GM19438 (cell line): ENCODE measurements at regions not wholly inside any gene's neighbourhood (a gene's known extent, or its start where the extent isn't known, plus 50 kb on each side); places are given as distances from the start of the nearest gene placed in this dataset.
"Not testable (repeated sequence)": the region's sequence is repeated elsewhere in the genome, so short reads cannot be mapped to it uniquely, and the experiment has no call there.

ENCODE experiments used
- ATAC-seq: cut with Tn5 transposase; IDR thresholded peaks from one replicate; pipeline ENCODE4 v1.9.1; 2021; ENCODE audit warnings: low read depth; ENCODE audit not compliant: unreplicated experiment

DNA sequence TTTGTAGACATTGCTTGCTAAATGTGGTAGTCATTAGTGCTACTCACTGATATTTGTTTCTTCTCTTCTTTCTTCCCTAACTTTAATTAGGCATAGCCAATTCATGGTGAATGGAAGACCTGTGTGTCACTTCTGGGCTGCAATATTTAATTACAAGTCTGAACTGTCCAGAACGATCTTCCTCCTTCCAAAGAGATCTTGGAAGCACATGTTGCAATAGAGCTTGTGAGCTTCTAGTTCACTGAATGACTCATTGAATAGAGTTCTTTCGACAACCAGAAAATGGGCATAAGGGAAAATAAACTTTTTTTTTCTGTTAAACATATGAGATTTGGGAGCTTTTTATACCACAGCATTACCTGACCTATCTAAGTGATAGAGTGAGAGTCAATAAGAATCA is 1264.6 kb downstream of the PCDH9 start:
- ATAC-seq: no peak

DNA sequence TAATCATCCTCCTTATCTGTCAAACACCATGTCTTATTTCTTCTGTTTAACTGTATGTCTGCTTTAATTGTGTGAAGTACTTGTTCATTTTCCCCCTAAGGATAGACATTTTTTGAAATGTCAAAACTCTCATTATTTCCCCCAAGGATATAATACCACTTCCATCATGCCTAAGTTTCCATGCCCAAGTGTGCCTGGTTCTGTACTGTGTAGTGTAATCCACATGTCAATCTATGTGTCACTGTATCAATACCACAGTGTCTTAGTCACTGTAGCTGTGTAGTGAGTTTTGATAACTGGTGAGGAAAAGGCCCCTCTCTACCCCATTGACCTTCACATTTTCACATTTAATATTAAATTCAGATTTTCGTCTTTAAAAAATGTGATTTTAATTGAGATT is 1265.5 kb downstream of the PCDH9 start:
- ATAC-seq: no peak

DNA sequence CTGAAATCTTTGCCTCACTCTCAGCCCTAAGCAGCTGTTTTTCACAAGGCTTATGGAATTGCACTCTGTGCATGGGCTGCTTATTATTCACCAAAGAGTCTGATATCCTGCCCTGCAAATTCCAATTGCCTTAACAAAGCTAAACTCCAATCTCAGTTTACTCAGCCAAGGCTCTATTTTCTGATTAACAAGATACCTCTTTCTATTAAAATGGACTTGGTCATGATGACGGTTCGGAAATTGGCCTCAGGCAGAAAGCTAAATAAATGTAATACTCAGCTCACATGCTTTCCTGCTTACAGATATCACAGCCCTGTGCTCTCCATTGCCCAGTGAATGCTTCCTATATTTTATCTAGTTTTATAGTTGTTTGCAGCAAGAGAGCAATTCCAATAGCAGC is 1270.8 kb downstream of the PCDH9 start:
- no peak for ATAC-seq

DNA sequence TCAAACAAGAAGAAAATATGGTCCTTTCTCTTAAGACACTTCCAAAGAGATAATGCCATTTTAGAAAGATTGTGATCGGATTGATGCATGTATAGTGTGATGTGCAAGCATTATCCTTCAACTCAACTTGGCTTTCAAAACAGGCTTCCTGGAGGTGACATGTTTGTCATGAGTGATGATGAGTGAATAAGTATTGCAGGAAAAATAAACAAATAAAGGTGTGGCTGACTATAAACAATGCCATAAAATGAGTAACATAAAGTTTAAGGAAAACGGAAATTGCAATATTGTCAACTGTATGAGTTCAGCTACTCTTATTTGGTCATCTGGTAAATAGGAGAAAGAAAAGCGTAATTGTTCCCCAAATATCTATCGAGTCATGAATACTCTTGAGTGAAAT is 1283.7 kb downstream of the PCDH9 start:
- no peak for ATAC-seq

DNA sequence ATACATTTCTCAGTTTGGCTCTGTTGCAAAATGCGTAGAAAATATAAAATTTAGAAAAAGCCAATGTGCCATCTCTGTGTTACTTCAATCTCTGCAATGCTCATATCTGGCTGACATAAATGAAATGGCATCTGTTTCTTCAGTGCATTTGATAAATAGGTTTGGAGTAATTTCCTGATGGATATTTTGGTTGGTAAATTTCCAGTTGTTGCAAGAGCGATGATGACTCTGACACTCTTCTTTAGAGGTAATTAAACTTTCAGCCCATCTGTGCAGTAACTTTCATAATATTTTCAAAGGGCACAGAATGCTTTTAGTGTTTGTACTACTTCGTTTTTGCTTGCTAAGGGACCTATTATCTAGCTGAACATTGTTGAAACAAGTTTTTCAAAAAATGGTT is 1286.4 kb downstream of the PCDH9 start:
- ATAC-seq: no peak

DNA sequence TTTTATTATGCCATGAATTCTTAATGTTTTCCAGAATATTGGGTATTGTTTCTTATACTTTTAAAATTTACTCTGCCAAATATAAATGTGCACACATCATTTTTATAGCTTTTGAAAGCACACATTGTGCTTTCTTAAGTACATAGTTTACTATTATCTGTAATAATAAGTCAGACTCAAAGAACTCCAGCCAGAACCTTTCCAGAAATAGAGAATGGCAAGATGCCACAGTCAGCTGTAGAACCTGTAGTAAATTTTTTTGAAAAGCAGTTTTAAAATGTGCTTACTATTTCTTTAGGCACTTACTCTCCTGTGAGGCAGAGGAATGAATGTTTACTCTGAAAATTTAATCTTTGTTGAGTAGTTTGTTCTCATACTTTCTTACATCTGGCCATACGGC is 1287.1 kb downstream of the PCDH9 start:
- ATAC-seq: no peak

DNA sequence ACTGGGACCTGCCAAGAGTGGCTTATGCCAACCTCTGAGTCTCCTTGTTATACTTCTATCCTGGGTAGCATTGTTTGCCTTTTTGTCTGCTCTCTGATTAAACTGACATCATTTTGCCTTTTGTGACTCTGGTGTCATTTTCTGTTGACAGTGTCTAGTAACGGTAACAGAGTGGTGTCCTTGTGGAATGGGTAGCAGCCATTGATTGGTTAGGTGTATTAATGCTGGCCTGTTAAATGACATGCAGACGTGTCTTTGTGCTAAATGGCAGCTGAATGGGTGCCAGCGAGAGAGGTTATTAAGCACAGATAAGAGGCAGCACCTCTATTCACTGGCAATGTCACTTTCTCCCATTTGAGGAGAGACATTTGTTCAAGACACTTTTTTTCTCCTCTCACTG is 1289.4 kb downstream of the PCDH9 start:
- ATAC-seq: no peak

DNA sequence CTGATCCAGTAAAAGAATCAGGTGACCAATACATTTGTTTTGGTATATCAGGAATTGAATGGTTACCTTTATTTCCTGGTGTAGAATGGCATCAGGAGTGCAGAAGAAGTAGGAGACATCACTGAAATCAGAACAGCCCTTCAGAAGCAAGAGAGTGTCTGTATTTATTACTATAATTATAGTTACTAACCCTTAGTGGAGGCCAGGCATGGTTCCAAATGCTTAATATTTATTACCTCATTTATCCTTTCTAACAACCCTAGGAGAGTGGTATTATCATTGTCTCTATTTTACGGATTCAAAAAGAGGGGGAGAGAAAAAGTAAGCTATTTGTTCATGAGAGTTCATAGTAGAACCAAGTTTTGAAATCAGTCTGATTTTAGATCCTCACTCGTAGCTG is 1292.9 kb downstream of the PCDH9 start:
- no peak for ATAC-seq

DNA sequence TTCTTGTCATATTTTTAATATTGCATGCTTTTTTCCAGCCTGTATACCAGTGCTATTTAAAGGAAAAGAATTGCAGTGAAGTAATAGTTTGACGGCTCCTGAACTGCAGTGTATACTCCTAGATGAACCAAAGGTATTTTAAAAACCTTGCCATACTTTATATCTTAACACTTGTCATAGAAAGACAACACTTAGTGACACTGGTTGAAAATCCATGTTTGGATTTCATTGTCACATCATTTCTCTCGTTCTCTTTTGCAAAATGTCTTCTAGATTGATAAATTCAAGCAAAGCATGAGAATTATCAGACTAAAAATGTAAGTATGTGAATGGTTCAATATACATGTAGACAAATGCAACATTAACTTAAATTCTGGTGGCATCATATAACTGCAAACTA is 1293.9 kb downstream of the PCDH9 start:
- ATAC-seq: no peak

DNA sequence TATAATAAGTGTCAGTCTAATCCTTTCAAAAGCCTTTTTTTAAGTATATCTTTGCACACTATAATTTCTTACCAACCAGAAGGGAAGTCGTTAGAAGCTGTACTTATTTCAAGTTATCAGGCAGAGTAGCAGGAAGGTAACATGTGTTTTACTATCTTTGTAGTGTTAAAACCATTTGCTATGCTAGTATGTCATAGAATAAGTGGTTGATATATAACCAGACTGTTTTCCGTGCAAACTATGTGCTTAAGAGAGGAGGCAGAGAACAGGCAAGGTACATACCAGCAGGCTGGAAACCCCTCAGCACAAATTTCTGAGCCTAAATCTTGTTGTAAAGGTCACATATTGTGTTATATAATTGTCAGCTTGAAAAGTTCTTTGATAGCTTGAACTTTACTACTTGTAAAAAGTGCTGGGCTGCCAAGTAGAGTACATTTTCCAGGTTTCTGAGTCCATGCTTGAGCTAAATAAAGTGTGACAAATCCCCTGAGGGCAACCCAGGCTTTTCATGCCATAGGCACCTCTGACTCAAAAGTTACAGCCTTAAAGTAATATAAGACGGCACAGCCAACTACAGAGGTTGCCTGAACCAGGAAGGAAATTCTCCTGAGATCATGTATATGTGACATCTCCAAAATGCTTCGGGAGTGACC is 1297.4 kb downstream of the PCDH9 start:
- ATAC-seq: no peak

DNA sequence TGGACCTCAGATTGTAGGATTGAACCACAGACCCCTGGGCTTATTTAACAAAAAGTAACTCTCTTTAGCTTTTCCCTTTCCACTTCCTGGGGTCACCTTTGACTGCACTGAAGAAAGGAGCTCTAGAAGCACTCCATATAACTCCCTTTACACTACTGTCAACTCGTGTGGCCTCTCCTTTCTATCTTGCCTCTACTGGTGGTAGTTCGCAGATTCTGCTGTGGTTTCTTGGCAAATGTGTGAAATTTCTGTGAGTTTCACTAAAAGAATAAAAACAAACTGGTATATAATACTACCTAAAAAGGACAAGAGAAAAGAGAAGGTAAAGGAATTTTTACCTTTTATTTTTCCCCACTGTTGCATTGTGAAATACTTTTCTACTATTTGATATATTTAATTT is 1298.1 kb downstream of the PCDH9 start:
- no peak for ATAC-seq

DNA sequence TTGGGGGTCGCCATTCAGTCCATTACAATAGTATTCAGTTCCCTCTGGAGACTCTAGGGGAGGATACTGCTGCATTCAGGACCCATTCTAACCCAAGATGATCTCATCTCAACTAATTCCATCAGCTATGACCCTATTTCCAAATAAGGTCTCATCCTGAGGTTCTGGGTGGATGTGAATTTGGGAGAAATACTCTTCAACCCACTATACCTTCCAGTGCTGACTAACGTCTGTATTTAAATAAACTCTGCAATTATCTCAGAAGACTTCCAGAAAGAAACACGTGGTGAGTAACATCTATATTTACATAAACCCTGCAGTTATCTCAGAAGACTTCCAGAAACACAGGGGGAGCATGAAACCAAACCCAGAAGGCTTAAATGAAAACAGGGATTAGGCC is 1300.7 kb downstream of the PCDH9 start:
- no peak for ATAC-seq

DNA sequence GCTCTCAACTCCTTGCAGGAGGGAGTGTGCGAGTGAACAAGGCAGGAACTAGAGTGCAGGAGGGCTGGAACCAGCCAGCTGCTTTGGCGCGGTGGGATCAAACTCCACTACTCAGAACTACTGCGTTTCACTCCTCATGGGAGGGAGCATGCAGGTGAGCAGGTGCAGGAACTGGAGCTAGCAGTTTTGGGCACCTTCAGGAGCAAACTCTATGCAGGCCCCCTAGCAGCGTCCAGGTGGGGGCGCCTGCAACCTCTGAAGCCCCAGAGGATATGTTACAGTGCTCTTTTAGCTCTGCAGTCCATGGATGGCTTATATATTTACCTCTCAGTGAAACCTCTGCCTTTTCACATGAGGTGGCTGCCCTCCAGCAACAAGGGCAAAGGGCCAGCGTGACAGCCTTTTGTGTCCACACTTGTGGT is 1303.4 kb downstream of the PCDH9 start:
- ATAC-seq: peak; percentile 81

DNA sequence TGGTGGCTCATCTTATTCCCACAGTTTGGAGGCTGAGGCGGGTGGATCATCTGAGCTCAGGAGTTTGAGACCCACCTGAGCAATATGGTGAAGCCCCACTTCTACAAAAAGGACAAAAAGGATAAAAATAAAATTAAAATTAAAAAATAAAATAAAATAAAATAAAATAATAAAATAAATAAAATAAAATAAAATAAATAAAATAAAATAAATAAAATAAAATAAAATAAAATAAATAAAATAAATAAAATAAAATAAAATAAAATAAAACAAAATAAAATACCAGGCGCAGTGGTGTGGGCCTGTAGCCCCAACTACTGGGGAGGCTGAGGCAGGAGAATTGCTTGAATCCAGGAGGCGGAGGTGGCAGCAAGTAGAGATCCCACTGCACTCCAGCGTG is 1307.3 kb downstream of the PCDH9 start:
- not testable (repeated sequence) for ATAC-seq

DNA sequence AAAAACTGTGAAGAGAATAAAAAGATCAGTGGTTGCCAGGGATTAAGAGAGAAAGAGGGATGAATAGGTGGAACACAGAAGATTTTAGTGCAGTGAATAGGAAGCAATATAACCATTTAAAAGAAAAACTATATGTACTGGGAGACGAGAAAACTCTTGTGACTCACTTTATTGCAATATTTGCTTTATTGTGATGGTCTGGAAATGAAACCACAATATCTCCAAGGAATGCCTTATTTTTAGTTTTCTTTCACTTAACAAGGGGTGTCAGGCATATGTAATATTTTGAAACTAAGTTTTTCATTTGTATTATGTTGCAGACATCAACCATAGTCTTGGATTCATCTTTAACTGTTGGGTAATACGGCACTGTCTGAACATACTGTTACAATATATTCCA is 1308.2 kb downstream of the PCDH9 start:
- ATAC-seq: no peak

DNA sequence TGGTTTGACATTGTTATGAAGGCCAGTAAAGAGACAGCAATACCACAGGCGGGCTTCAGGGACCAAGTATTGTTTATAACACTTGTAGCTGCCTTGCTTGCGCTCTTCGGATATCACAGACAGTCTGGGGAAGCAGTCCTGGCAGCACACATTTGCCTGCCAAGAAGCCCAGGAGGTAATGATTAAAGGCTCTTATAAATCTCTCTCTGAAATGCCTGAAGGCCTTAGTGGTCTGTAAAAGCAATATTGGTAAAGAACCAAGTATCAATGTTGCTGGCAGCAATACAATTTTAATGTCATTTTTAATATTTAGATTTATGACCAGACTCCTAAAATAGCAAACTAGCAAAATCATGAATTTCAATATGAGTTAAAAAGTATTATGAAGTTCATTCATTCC is 1312.4 kb downstream of the PCDH9 start:
- no peak for ATAC-seq

DNA sequence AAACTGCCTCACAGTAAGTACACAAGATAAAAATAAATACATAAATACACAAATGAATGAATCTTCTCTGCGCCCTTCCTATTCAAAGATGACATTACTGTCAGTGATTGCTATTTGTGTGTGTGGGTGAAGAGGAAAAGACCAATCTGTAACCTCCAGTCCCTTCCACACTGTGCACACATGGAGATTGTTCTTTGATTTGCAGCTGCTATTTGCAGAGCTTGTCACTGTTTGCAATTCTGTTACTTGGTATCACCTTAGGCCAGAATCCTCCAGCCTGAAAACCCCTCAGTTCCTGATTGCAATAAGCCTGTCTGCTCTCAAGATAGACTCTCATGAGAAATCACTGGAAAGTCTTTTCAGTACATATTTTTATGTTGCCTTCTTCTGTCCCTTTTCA is 1314.9 kb downstream of the PCDH9 start:
- no peak for ATAC-seq

DNA sequence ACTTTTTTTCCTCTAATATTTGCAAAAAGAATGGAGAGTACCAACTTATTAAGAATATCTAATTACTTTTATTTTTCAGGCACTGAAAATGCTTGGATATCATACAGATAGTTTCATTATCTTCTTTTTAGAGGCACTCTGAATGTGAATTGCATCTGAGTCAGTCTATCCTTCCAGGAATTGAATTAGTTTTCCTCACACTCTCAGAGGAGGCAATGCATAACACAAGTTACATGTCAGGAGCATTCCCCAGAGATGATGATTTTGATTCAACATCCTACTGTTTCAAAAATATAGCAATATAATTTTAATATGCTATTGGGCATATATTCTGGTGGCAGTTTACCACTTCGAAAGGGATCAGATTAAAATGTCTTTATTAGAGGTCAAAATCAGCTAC is 1315.4 kb downstream of the PCDH9 start:
- no peak for ATAC-seq

DNA sequence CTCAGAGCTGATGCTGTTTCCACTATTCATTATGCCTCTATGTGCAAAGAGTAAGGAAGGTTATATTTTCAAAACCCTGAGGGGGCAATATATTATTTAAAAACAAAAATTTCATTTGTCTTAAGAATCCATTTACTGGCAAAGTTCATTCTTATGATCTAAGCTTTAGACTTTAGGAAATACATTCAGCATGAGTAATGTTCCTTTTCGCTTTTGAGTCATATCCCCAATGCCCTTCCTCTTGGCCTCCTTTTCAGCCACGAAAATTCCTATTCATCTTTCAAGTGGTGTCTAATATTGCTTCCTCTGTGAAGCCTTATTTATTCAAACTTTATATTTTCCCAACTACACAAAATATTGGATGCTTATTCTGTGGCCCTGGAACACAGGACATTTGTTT is 1317.0 kb downstream of the PCDH9 start:
- no peak for ATAC-seq

DNA sequence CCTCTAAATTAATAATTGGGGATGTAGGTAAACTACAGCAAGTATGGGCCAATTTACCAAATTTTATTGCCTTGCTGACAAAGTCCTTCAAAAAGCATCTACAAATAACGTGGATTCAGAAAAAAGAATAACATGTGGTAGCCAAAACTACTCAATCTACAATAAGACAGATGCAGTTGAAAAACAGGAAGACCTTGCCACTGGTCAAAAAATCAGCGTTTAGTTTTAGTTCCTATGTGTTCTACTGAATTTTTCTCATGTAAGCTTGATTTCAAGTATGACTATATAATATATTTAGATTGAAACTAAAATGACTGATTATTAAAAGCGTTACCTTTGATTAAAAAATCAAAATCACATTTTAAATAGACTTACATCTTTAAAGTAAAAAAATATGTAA is 1317.6 kb downstream of the PCDH9 start:
- ATAC-seq: no peak

DNA sequence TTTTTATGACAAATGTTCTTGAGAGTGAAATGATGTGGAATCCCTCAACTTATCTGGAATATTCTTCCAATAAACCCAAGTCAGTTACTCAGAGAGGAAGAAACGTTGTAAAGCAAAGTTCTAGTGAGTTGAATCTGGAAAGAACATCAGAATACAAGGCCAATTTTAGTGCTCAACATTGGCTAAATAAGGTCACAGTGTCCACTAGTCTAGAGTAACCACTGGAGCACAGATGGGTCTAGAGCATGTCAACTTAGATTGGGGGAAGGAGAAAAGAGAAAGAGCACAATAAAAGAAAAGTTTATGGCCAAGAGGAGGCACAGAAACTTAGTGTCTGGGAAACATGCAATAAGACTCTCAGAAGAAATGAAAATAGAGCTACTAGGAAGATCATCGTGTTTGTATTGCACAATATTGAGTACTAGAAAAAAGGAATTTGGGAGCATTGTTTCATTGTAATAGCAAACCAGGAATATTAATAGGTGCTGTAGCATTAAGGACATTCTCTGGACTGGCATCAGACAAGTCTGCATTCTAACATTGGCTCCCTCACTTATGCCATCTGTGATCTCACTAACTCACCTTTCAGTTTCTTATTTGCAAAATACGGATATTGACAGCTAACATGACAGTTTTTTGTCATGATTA is 1318.5 kb downstream of the PCDH9 start:
- ATAC-seq: no peak

DNA sequence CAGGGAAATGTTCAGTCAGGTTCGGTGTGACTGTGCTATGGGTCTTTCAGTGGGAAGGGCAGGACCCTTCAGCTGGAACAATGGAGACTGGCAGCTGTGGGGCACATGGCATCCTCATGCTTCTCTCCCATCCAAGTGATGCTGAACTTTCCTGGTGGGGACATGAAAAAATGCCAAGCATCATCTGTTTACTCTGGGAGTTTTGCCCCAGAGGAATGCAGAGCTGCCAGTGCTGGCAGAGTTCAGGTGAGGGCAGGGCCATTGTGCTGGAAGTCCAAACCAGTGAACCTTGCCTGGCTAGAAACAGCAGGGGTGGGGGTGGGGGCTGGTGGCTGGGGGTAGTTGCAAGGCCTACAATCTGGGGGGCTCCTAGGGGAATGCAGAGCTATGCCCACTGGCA is 1320.6 kb downstream of the PCDH9 start:
- ATAC-seq: no peak
